RWPE1 (cell line): ENCODE measurements at regions not wholly inside any gene's neighbourhood (a gene's known extent, or its start where the extent isn't known, plus 50 kb on each side); places are given as distances from the start of the nearest gene placed in this dataset.

Experiments
- CTCF ChIA-PET: fragments of 350-600 bp; sonication (Branson Sonifier 250); formaldehyde crosslinking; extraction: SDS; loops from one replicate; lab custom pipeline; 2021; lab: Yijun Ruan, JAX
- POLR2A ChIA-PET: fragments of 400-600 bp; formaldehyde crosslinking; extraction: SDS; loops from one replicate; lab custom pipeline; 2020; ENCODE audit warnings: antibody characterized with exemption; ENCODE audit not compliant: low non-redundant PET; lab: Yijun Ruan, JAX
- DNase-seq: peaks from one replicate; pipeline ENCODE4 v3.0.0; 2012; ENCODE audit warnings: low spot score
- H3K27ac ChIP-seq: fragments of 450-650 bp; 2 replicates; pipeline ENCODE4 v1.5.1; 2017
- CTCF ChIP-seq: fragments of 450-650 bp; conservative IDR thresholded peaks from 2 replicates; pipeline ENCODE4 v1.5.1; 2017; ENCODE audit warnings: low read depth, mild to moderate bottlenecking

- CTCF ChIA-PET = interaction anchor here (0.6 to 1.2 kb wide), 2 partner anchors 108 to 329 kb away, joined by 3 to 4 read pairs; partner anchors contain the start of gene PCBD2
- peak overlapping the region; percentile 53 for H3K27ac ChIP-seq
- POLR2A ChIA-PET = no interaction called here
- TF ChIP-seq CTCF = no peak
- no peak for DNase-seq
Observed at GRCh38 chr5:135233477-135233876, 165.6 kb downstream of the MACROH2A1 start.

DNA sequence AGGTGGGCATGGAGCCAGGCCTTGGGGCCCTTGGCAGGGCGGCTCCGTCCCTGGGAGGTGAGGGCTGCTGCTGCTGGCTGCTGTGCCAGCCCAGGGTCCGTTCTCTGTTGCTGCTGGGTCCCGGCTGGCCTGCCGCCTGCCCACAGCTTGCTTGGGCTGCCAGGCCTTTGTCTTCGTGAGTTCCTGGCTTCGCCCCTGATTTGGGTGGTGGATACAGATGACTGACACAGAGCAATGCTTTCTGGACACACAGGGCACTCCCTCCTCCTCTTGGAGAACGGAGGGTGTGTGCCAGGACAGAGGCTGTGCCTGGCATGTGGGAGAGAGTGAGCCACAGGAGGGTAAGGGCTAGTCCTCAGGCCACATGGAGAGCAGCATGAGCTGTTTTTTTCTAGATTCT, 166.1 kb downstream of the MACROH2A1 start:
- TF ChIP-seq CTCF = no peak
- DNase-seq = no peak
- peak overlapping the region; percentile 53 for H3K27ac ChIP-seq
- ChIA-PET POLR2A (no interaction called here), CTCF (interaction anchor here (0.6 to 0.7 kb wide), 3 partner anchors 23 to 132 kb away, joined by 3 to 6 read pairs (median 3); no protein-coding TSS in a partner anchor)

DNA sequence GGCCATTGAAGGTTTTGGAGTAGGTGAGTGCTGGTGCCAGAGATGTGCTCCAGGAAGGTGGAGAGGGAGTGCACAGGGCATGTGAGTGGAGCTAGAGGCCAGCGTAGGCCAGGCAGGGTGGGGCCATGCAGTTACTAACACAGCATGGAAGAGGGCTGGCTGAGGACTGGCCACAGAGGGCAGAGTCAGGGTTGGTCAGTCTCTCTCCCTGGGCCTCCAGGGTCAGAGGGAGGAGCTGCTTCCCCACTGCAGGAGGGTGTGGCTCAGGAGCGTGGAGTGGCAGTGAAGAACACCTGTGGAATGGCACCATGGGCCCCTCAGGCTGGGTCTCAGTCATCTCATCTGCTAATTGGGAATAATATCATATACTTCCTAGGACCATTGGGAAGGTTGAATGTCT, 167.7 kb downstream of the MACROH2A1 start:
- peak overlapping the region; percentile 11; the same call in 1 of the 2 replicates for H3K27ac ChIP-seq
- CTCF ChIA-PET = no interaction called here
- POLR2A ChIA-PET = no interaction called here
- no peak for TF ChIP-seq CTCF
- DNase-seq = no peak

- CTCF ChIA-PET = interaction anchor here (0.7 kb wide), 1 partner anchor 90 kb away, joined by 3 read pairs; no protein-coding TSS in a partner anchor
- POLR2A ChIA-PET = no interaction called here
- no peak for TF ChIP-seq CTCF
- peak overlapping the region; percentile 11 for H3K27ac ChIP-seq
- no peak for DNase-seq
Observed at GRCh38 chr5:135230251-135230925, 168.6 kb downstream of the MACROH2A1 start.

DNA sequence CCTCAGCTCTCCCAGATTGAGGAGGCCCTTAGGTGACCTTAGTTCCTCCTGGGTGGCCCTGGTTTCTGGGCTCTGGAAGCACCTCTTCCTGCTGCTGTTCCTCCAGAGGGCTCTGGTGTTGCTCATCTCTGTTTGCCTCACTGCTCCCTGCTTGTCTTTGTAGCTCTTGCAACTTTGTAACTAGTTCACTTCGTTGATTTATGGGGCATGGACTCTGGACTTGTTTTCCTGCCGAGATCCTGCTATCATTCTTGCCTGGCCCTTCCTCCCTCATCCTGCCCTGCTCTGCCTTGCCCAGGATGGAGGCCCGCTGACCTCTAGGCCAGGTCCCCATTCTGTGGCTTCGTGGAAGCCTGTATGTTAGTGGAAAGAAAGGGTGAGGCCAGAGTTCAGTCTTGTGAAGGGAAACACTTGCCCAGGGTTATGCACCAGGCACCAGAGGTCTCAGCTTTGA, 169.3 kb downstream of the MACROH2A1 start:
- POLR2A ChIA-PET = no interaction called here
- CTCF ChIA-PET = no interaction called here
- no peak for TF ChIP-seq CTCF

DNA sequence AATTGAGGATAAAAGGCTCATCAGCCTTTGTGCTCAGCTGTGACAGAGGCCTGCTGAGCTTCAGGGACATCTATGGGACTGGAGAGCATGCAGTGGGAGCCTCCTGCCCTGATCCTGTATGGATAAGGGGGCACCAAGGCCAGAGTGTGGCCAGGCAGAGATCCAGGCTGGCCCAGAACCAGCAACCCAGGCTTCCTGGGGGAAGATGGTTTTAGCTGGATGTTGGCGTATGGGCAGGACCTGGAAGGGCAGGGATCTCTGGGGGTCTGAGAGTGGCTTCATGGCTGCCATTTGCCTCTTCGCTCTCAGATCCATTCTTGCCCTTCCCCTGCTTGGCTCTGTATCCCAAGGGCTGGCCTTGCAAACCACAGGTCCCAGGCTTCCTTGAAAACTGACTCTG, 169.9 kb downstream of the MACROH2A1 start:
- CTCF ChIA-PET = no interaction called here
- POLR2A ChIA-PET = no interaction called here
- TF ChIP-seq CTCF = no peak
- DNase-seq = no peak
- no peak overlapping the region for H3K27ac ChIP-seq

More for the DNA sequence above, 169.3 kb downstream of the MACROH2A1 start:
- DNase-seq = no peak
- H3K27ac ChIP-seq = peak overlapping the region; percentile 11; the same call in 1 of the 2 replicates
